ENCODE measurements at regions not wholly inside any gene's neighbourhood (a gene's known extent, or its start where the extent isn't known, plus 50 kb on each side); places are given as distances from the start of the nearest gene placed in this dataset.

GRCh38 chr5:142493875-142494518 is 169.2 kb upstream of the SPRY4 start:
- no peaks in the 10 kb centered on the region for H3K9me3 ChIP-seq
- H3K27me3 Mint-ChIP-seq = no peaks in the 10 kb centered on the region
- no peak overlapping the region for H3K4me3 Mint-ChIP-seq
- WGBS (ENCODE audit: insufficient coverage) = 95% methylated on average over 3 of the region's 9 CpGs
- no peak overlapping the region for H3K27ac ChIP-seq (ENCODE audit: low read length)
- ATAC-seq (replicated peaks in 1 of 4) (no peak), DNase-seq (no peak)
- H3K27me3 ChIP-seq (replicated peaks in 1 of 2; ENCODE audit: control insufficient read depth in 2 of 2, extremely low read depth in 1 of 2, insufficient read depth in 2 of 2, low read length in 1 of 2) = no peaks in the 10 kb centered on the region
- H3K27ac Mint-ChIP-seq = no peak overlapping the region
- H3K4me3 ChIP-seq (ENCODE audit: control insufficient read depth in 1 of 2, extremely low read depth in 1 of 2, low read length in 1 of 2) = no peak overlapping the region
- H3K4me1 Mint-ChIP-seq = peaks cover 0 to 3% (median 0%) of the 10 kb centered on the region in 3 donors
- ChIA-PET POLR2A (no interaction called here), CTCF (no interaction called here)
- H3K36me3 ChIP-seq (ENCODE audit: control insufficient read depth in 2 of 2, extremely low read depth in 1 of 2, insufficient read depth in 1 of 2, low read length in 1 of 2) = no peaks in the 10 kb centered on the region
- H3K9me3 Mint-ChIP-seq = peaks cover 0 to 4% (median 0%) of the 10 kb centered on the region in 3 donors
- no peaks in the 10 kb centered on the region for H3K4me1 ChIP-seq (ENCODE audit: control insufficient read depth in 1 of 2, extremely low read depth in 1 of 2, insufficient read depth in 2 of 2, low read length in 2 of 2)
- no peaks in the 10 kb centered on the region for H3K36me3 Mint-ChIP-seq

DNA sequence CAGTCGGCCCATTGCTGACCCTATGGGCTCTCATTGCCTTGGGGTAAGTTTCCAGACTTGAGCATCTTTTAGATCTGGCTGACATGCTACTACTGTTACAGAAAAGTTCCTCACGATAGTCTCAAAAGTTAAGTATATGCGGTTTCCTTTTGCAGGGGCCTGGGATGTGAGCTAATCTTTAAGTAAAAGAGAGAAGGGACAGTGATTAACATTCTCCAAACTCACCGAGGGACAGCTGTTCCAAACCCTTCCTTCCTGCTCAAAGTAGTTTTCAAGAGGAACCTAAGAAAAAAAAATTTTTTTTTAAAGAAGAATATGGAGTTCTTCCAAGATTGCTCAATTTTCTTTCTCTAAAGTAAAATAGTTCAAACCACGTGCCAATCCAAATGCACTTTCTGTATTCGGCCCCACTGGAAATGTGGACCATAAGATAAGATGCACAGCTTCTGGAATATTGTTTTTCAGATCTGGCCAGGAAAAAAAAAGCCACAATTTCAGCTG is 168.0 kb upstream of the SPRY4 start:
- POLR2A ChIA-PET = interaction anchor here (0.6 to 0.7 kb wide), 2 partner anchors 20 to 342 kb away, joined by 3 to 9 read pairs; no protein-coding TSS in a partner anchor
- 29% methylated on average over 1 of the region's 6 CpGs for WGBS (ENCODE audit: insufficient coverage)
- H3K36me3 Mint-ChIP-seq = no peaks in the 10 kb centered on the region
- no peak overlapping the region for H3K4me3 Mint-ChIP-seq
- no peak overlapping the region for H3K27ac ChIP-seq (ENCODE audit: low read length)
- H3K36me3 ChIP-seq (ENCODE audit: control insufficient read depth in 2 of 2, extremely low read depth in 1 of 2, insufficient read depth in 1 of 2, low read length in 1 of 2) = no peaks in the 10 kb centered on the region
- no peaks in the 10 kb centered on the region for H3K27me3 Mint-ChIP-seq
- H3K4me1 ChIP-seq (ENCODE audit: control insufficient read depth in 1 of 2, extremely low read depth in 1 of 2, insufficient read depth in 2 of 2, low read length in 2 of 2) = no peaks in the 10 kb centered on the region
- H3K27ac Mint-ChIP-seq = no peak overlapping the region
- CTCF ChIA-PET = interaction anchor here in 1 of 2 donors (0.7 kb wide), 1 partner anchor 235 kb away, joined by 3 read pairs; no protein-coding TSS in a partner anchor
- peaks cover 0 to under 1% (median 0%) of the 10 kb centered on the region in 3 donors for H3K9me3 Mint-ChIP-seq
- no peak overlapping the region for H3K4me3 ChIP-seq (ENCODE audit: control insufficient read depth in 1 of 2, extremely low read depth in 1 of 2, low read length in 1 of 2)
- DNase-seq (no peak), ATAC-seq (replicated peaks in 1 of 4) (no peak)
- no peaks in the 10 kb centered on the region for H3K27me3 ChIP-seq (replicated peaks in 1 of 2; ENCODE audit: control insufficient read depth in 2 of 2, extremely low read depth in 1 of 2, insufficient read depth in 2 of 2, low read length in 1 of 2)
- no peaks in the 10 kb centered on the region for H3K9me3 ChIP-seq
- peaks cover 0 to 3% (median 0%) of the 10 kb centered on the region in 3 donors for H3K4me1 Mint-ChIP-seq

DNA sequence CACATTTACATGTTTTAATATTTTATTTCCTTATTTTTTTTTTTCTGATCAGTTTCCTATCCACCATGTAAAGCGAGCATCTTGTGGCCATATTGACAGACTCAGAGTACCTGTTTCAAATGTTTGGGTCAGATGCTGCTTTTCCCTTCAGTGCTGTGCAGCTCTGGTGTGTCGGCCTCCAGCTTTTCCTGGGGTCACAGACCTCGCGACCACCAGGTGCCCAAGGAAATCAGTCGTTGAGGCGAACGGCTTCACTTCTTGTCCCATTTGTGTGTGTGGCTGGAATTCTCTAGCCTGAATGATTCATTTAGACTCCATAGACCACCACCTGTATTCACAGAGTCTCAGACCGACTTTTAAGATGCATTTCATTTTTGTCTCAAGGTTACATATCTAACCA is 166.9 kb upstream of the SPRY4 start:
- no peak overlapping the region for H3K27ac ChIP-seq (ENCODE audit: low read length)
- peaks cover 0 to 6% of the 10 kb centered on the region in 2 experiments for H3K27me3 ChIP-seq (replicated peaks in 1 of 2; ENCODE audit: control insufficient read depth in 2 of 2, extremely low read depth in 1 of 2, insufficient read depth in 2 of 2, low read length in 1 of 2)
- H3K4me1 ChIP-seq (ENCODE audit: control insufficient read depth in 1 of 2, extremely low read depth in 1 of 2, insufficient read depth in 2 of 2, low read length in 2 of 2) = no peaks in the 10 kb centered on the region
- no peak overlapping the region for H3K27ac Mint-ChIP-seq
- POLR2A ChIA-PET = no interaction called here
- H3K4me3 Mint-ChIP-seq = no peak overlapping the region
- H3K36me3 Mint-ChIP-seq = no peaks in the 10 kb centered on the region
- DNase-seq (no peak), ATAC-seq (replicated peaks in 1 of 4) (no peak)
- H3K4me1 Mint-ChIP-seq = peaks cover 0 to 3% (median 0%) of the 10 kb centered on the region in 3 donors
- H3K4me3 ChIP-seq (ENCODE audit: control insufficient read depth in 1 of 2, extremely low read depth in 1 of 2, low read length in 1 of 2) = no peak overlapping the region
- CTCF ChIA-PET = no interaction called here
- H3K36me3 ChIP-seq (ENCODE audit: control insufficient read depth in 2 of 2, extremely low read depth in 1 of 2, insufficient read depth in 1 of 2, low read length in 1 of 2) = no peaks in the 10 kb centered on the region
- peaks cover 0 to under 1% of the 10 kb centered on the region in 2 donors for H3K27me3 Mint-ChIP-seq
- H3K9me3 Mint-ChIP-seq = no peaks in the 10 kb centered on the region
- WGBS (ENCODE audit: insufficient coverage) = 86% methylated on average over 1 of the region's 8 CpGs
- no peaks in the 10 kb centered on the region for H3K9me3 ChIP-seq

DNA sequence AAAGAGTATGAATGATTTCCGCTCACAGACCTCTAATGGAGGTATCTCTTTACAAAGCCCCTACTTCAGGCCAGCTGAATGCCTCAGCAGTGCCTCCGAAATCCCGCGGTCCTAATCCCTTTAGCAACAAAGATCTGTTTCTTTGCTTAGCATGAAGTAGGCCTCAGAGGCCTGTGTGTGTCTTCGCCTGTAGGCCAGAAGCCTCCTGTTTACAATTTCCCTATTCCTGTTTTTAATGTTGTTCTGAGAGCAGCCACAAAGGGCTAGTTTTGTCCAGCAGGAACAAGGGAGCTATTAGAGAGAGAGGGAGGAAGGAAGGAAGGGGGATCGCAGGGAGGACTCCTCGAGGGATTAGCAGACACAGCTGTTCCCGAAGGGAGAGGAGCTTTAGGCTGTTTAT is 166.4 kb upstream of the SPRY4 start:
- H3K27me3 ChIP-seq (replicated peaks in 1 of 2; ENCODE audit: control insufficient read depth in 2 of 2, extremely low read depth in 1 of 2, insufficient read depth in 2 of 2, low read length in 1 of 2) = peaks cover 0 to 6% of the 10 kb centered on the region in 2 experiments
- peaks cover 0 to 3% (median 0%) of the 10 kb centered on the region in 3 donors for H3K4me1 Mint-ChIP-seq
- no peak overlapping the region for H3K27ac Mint-ChIP-seq
- no peak overlapping the region for H3K4me3 Mint-ChIP-seq
- no peak for ATAC-seq (replicated peaks in 1 of 4)
- peaks cover 0 to 5% of the 10 kb centered on the region in 2 donors for H3K27me3 Mint-ChIP-seq
- H3K36me3 ChIP-seq (ENCODE audit: control insufficient read depth in 2 of 2, extremely low read depth in 1 of 2, insufficient read depth in 1 of 2, low read length in 1 of 2) = no peaks in the 10 kb centered on the region
- H3K4me1 ChIP-seq (ENCODE audit: control insufficient read depth in 1 of 2, extremely low read depth in 1 of 2, insufficient read depth in 2 of 2, low read length in 2 of 2) = no peaks in the 10 kb centered on the region
- ChIA-PET POLR2A (interaction anchor here in 1 of 2 donors (0.6 kb wide), 1 partner anchor 384 kb away, joined by 4 read pairs; no protein-coding TSS in a partner anchor), CTCF (no interaction called here)
- WGBS (ENCODE audit: insufficient coverage) = 90% methylated on average over 3 of the region's 8 CpGs
- no peaks in the 10 kb centered on the region for H3K9me3 Mint-ChIP-seq
- H3K4me3 ChIP-seq (ENCODE audit: control insufficient read depth in 1 of 2, extremely low read depth in 1 of 2, low read length in 1 of 2) = no peak overlapping the region
- no peak overlapping the region for H3K27ac ChIP-seq (ENCODE audit: low read length)
- no peaks in the 10 kb centered on the region for H3K36me3 Mint-ChIP-seq
- H3K9me3 ChIP-seq = no peaks in the 10 kb centered on the region
- no peak for DNase-seq

GRCh38 chr5:142486581-142486980 is 161.8 kb upstream of the SPRY4 start:
- ChIA-PET CTCF (no interaction called here), POLR2A (no interaction called here)
- H3K36me3 Mint-ChIP-seq = no peaks in the 10 kb centered on the region
- no peak overlapping the region for H3K4me3 Mint-ChIP-seq
- 83% methylated on average over 1 of the region's 2 CpGs for WGBS (ENCODE audit: insufficient coverage)
- H3K9me3 ChIP-seq = no peaks in the 10 kb centered on the region
- H3K27me3 ChIP-seq (replicated peaks in 1 of 2; ENCODE audit: control insufficient read depth in 2 of 2, extremely low read depth in 1 of 2, insufficient read depth in 2 of 2, low read length in 1 of 2) = peaks cover 0 to 12% of the 10 kb centered on the region in 2 experiments
- H3K4me3 ChIP-seq (ENCODE audit: control insufficient read depth in 1 of 2, extremely low read depth in 1 of 2, low read length in 1 of 2) = no peak overlapping the region
- H3K27me3 Mint-ChIP-seq = peaks cover 5% of the 10 kb centered on the region in 2 donors
- DNase-seq = no peak
- no peaks in the 10 kb centered on the region for H3K36me3 ChIP-seq (ENCODE audit: control insufficient read depth in 2 of 2, extremely low read depth in 1 of 2, insufficient read depth in 1 of 2, low read length in 1 of 2)
- no peak overlapping the region for H3K27ac Mint-ChIP-seq
- H3K27ac ChIP-seq (ENCODE audit: low read length) = no peak overlapping the region
- no peaks in the 10 kb centered on the region for H3K4me1 ChIP-seq (ENCODE audit: control insufficient read depth in 1 of 2, extremely low read depth in 1 of 2, insufficient read depth in 2 of 2, low read length in 2 of 2)
- H3K4me1 Mint-ChIP-seq = no peaks in the 10 kb centered on the region
- no peak for ATAC-seq (replicated peaks in 1 of 4)
- peaks cover 8 to 10% (median 10%) of the 10 kb centered on the region in 3 donors for H3K9me3 Mint-ChIP-seq

DNA sequence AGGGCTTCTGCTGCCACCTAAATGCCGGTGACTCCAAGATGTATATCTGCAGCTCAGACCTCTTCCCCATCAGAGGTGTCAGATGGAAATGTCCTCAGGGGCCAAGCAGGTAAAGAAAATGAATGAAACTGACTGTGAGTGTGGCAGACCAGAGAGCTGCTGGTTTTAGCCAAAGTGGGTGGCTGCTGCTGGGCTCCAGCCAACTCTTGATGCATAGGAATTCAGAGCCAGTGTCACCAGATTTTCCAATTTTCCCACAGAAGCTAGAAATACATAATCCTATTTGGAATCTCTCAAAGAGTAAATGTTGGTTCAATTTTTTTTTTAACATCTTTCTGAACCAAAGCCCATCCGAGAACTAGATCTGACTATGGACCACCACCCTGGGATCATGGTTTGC is 161.2 kb upstream of the SPRY4 start:
- Histone ChIP-seq H3K4me1 (ENCODE audit: control insufficient read depth in 1 of 2, extremely low read depth in 1 of 2, insufficient read depth in 2 of 2, low read length in 2 of 2) (no peaks in the 10 kb centered on the region), H3K27ac (ENCODE audit: low read length) (no peak overlapping the region), H3K36me3 (ENCODE audit: control insufficient read depth in 2 of 2, extremely low read depth in 1 of 2, insufficient read depth in 1 of 2, low read length in 1 of 2) (no peaks in the 10 kb centered on the region), H3K4me3 (ENCODE audit: control insufficient read depth in 1 of 2, extremely low read depth in 1 of 2, low read length in 1 of 2) (no peak overlapping the region), H3K27me3 (replicated peaks in 1 of 2; ENCODE audit: control insufficient read depth in 2 of 2, extremely low read depth in 1 of 2, insufficient read depth in 2 of 2, low read length in 1 of 2) (peaks cover 0 to 12% of the 10 kb centered on the region in 2 experiments), H3K9me3 (no peaks in the 10 kb centered on the region)
- WGBS (ENCODE audit: insufficient coverage) = no CpG with 5 or more reads among the region's 2 CpGs
- no peaks in the 10 kb centered on the region for H3K36me3 Mint-ChIP-seq
- H3K27me3 Mint-ChIP-seq = peaks cover 5% of the 10 kb centered on the region in 2 donors
- H3K4me3 Mint-ChIP-seq = no peak overlapping the region
- ATAC-seq (replicated peaks in 1 of 4) (no peak), DNase-seq (no peak)
- H3K27ac Mint-ChIP-seq = no peak overlapping the region
- ChIA-PET CTCF (no interaction called here), POLR2A (no interaction called here)
- H3K4me1 Mint-ChIP-seq = no peaks in the 10 kb centered on the region
- peaks cover 8 to 10% (median 10%) of the 10 kb centered on the region in 3 donors for H3K9me3 Mint-ChIP-seq

Measured in T-cell (primary cell).